Parathyroid adenoma (tissue), 2 donors: ENCODE measurements at regions not wholly inside any gene's neighbourhood (a gene's known extent, or its start where the extent isn't known, plus 50 kb on each side); places are given as distances from the start of the nearest gene placed in this dataset.

Experiments
- H2AFZ ChIP-seq: fragments of 300-600 bp; sonication (generic); one replicate; pipeline ENCODE4 v1.7.0; 2017; ENCODE audit warnings: antibody characterized with exemption, mild to moderate bottlenecking
- H3K27ac ChIP-seq: fragments of 300-600 bp; sonication (generic); one replicate; pipeline ENCODE4 v1.7.0; 2017
- H3K27me3 ChIP-seq: fragments of 300-600 bp; sonication (generic); one replicate; pipeline ENCODE4 v1.7.0; 2017; ENCODE audit warnings: low read length; ENCODE audit not compliant: control insufficient read depth, insufficient read depth
- H3K36me3 ChIP-seq: fragments of 300-600 bp; sonication (generic); one replicate; pipeline ENCODE4 v1.7.0; 2017; ENCODE audit warnings: low read length; ENCODE audit not compliant: control insufficient read depth, insufficient read depth
- H3K4me1 ChIP-seq: fragments of 300-600 bp; sonication (generic); one replicate; pipeline ENCODE4 v1.7.0; 2017; ENCODE audit warnings: control low read depth
- H3K4me2 ChIP-seq: fragments of 300-600 bp; sonication (generic); one replicate; pipeline ENCODE4 v1.7.0; 2017; ENCODE audit warnings: low read length
- H3K4me3 ChIP-seq: fragments of 300-600 bp; sonication (generic); one replicate; pipeline ENCODE4 v1.7.0; 2017; ENCODE audit warnings: low read depth, low read length
- H3K79me2 ChIP-seq: fragments of 300-600 bp; sonication (generic); one replicate; pipeline ENCODE4 v1.7.0; 2017; ENCODE audit warnings: control low read depth
- H3K9ac ChIP-seq: fragments of 300-600 bp; sonication (generic); one replicate; pipeline ENCODE4 v1.7.0; 2017; ENCODE audit warnings: mild to moderate bottlenecking
- H3K9me3 ChIP-seq: fragments of 300-600 bp; sonication (generic); one replicate; pipeline ENCODE4 v1.7.0; 2017; ENCODE audit warnings: low read length; ENCODE audit not compliant: control insufficient read depth
- TF ChIP-seq, protein P1 (sequence below): fragments of 300-600 bp; sonication (generic); IDR thresholded peaks from one replicate; pipeline ENCODE4 v1.7.0; 2017; ENCODE audit warnings: antibody characterized with exemption, mild to moderate bottlenecking
- donor health status: primary hyperparathyroidism.

DNA sequence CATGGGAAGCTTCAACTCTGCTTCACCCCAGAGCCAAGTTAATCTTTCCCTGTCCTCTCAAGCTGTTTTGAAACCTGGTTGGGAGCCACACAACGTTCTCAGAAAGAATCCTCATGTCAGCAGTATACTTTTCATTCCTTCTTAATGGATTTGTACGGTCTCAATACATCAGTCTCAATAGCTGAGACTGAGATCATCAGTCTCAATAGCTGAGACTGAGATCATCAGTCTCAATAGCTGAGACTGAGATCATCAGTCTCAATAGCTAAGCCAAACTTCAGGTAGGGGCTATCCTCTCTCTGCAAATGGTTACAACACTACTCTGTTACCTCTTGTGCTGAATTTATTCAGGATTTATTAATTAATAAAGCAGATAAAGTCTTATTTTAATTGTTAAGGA lies 1317.4 kb upstream of the CDH9 start:
- TF ChIP-seq, protein P1, sequence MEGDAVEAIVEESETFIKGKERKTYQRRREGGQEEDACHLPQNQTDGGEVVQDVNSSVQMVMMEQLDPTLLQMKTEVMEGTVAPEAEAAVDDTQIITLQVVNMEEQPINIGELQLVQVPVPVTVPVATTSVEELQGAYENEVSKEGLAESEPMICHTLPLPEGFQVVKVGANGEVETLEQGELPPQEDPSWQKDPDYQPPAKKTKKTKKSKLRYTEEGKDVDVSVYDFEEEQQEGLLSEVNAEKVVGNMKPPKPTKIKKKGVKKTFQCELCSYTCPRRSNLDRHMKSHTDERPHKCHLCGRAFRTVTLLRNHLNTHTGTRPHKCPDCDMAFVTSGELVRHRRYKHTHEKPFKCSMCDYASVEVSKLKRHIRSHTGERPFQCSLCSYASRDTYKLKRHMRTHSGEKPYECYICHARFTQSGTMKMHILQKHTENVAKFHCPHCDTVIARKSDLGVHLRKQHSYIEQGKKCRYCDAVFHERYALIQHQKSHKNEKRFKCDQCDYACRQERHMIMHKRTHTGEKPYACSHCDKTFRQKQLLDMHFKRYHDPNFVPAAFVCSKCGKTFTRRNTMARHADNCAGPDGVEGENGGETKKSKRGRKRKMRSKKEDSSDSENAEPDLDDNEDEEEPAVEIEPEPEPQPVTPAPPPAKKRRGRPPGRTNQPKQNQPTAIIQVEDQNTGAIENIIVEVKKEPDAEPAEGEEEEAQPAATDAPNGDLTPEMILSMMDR, result no peak
- Histone ChIP-seq H3K9me3 (no peaks in the 10 kb centered on the region), H3K79me2 (no peaks in the 10 kb centered on the region), H3K27ac (no peak overlapping the region), H3K27me3 (no peaks in the 10 kb centered on the region), H3K4me2 (no peak overlapping the region), H3K4me1 (no peaks in the 10 kb centered on the region), H3K9ac (no peak overlapping the region), H3K4me3 (no peak overlapping the region), H3K36me3 (no peaks in the 10 kb centered on the region), H2AFZ (no peak overlapping the region)

DNA sequence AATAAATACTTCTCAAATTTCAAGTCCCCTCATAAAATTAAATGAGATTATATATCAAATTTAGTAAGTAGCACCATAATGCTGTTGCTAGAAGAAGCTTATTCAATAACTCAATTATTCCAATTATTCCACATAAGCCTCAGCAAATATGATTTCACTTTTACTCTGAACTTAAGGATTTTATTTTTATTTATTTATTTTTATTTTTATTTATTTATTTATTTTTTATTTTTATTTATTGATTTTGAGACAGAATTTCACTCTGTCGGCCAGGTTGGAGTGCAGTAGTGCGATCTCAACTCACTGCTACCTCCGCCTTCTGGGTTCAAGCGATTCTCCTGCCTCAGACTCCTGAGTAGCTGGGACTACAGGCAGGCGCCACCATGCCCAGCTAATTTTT lies 1308.3 kb upstream of the CDH9 start:
- Histone ChIP-seq H3K79me2 (no peaks in the 10 kb centered on the region), H2AFZ (no peak overlapping the region), H3K9me3 (no peaks in the 10 kb centered on the region), H3K36me3 (no peaks in the 10 kb centered on the region), H3K27me3 (no peaks in the 10 kb centered on the region), H3K4me2 (no peak overlapping the region), H3K4me1 (no peaks in the 10 kb centered on the region), H3K27ac (no peak overlapping the region), H3K4me3 (no peak overlapping the region), H3K9ac (no peak overlapping the region)
- TF ChIP-seq, protein P1, result no peak

DNA sequence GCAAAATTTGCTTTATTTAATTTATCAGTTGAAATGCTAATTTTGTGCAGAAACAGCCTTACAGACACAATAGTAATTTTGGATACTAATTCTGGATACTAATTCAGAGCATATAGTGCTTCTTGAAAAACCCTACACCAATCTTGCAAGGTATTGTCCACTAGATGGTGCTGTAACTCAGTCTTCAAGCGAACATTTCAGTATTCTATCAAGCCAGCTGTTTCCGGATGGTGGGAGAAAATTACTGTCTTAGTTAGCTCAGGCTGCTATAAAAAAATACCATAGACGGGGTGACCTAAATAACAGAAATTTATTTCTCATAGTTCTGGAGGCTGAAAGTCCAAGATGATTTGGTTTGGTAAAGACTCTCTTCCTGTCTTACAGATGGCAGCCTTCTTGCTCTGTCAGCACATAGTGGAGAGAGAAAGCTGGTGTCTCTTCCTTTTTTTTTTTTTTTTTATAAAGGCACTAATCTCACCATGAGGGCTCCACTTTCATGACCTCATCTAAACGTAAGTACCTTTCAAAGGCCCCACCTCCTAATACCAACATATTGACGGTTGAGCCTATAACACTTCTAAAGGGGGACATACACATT lies 1306.5 kb upstream of the CDH9 start:
- no peaks in the 10 kb centered on the region for H3K9me3 ChIP-seq
- H2AFZ ChIP-seq, result no peak overlapping the region
- TF ChIP-seq, protein P1, result no peak

DNA sequence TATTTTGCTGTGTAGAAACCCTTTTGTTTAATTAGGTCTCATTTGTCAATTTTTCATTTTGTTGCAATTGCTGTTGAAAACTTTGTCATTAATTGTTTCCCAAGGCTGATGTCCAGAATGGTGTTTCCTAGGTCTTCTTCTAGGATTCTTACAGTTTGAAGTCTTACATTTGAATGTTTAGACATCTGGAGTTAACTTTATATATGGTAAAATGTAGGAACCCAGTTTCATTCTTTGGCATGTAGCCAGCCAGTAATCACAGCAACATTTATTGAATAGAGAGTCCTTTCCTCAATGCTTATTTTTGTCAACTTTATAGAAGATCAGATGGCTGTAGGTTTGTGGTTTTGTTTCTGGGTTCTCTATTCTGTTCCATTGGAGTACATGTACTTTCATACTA lies 1290.8 kb upstream of the CDH9 start:
- H2AFZ ChIP-seq, result no peak overlapping the region

More for the DNA sequence above, 1306.5 kb upstream of the CDH9 start:
- H3K4me3 ChIP-seq, result no peak overlapping the region
- H3K27me3 ChIP-seq, result no peaks in the 10 kb centered on the region
- no peaks in the 10 kb centered on the region for H3K79me2 ChIP-seq
- no peak overlapping the region for H3K27ac ChIP-seq
- H3K36me3 ChIP-seq, result no peaks in the 10 kb centered on the region
- no peak overlapping the region for H3K9ac ChIP-seq
- H3K4me1 ChIP-seq, result no peaks in the 10 kb centered on the region
- H3K4me2 ChIP-seq, result no peak overlapping the region

DNA sequence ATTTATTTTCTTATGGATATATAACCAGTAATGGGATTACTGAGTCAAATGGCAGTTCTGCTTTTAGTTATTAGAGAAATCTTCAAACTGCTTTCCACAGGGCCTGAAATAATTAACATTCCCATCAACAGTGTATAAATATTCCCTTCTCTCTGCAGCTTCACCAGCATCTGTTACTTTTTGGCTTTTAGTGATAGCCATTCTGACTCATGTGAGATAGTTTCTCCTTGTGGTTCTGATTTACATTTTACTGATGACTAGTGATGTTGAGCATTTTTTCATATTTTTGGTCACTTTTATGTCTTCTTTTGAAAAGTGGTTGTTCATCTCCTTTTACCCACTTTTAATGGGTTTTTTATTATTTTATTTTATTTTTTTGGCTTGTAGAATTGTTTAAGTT lies 1290.3 kb upstream of the CDH9 start:
- TF ChIP-seq, protein P1, result no peak
- Histone ChIP-seq H3K4me3 (no peak overlapping the region), H3K27ac (no peak overlapping the region), H3K4me1 (no peaks in the 10 kb centered on the region), H3K9ac (no peak overlapping the region), H2AFZ (no peak overlapping the region), H3K79me2 (no peaks in the 10 kb centered on the region), H3K27me3 (no peaks in the 10 kb centered on the region), H3K4me2 (no peak overlapping the region), H3K36me3 (no peaks in the 10 kb centered on the region), H3K9me3 (no peaks in the 10 kb centered on the region)

More for the DNA sequence above, 1290.8 kb upstream of the CDH9 start:
- TF ChIP-seq, protein P1, result no peak
- H3K79me2 ChIP-seq, result no peaks in the 10 kb centered on the region
- H3K9ac ChIP-seq, result no peak overlapping the region
- no peak overlapping the region for H3K4me2 ChIP-seq
- no peak overlapping the region for H3K4me3 ChIP-seq
- no peaks in the 10 kb centered on the region for H3K36me3 ChIP-seq
- no peak overlapping the region for H3K27ac ChIP-seq
- H3K9me3 ChIP-seq, result no peaks in the 10 kb centered on the region
- H3K27me3 ChIP-seq, result no peaks in the 10 kb centered on the region
- no peaks in the 10 kb centered on the region for H3K4me1 ChIP-seq
